HEK293 (cell line): ENCODE measurements at regions not wholly inside any gene's neighbourhood (a gene's known extent, or its start where the extent isn't known, plus 50 kb on each side); places are given as distances from the start of the nearest gene placed in this dataset.

Experiments used
- SETDB1 ChIP-seq: IDR thresholded peaks from one replicate; pipeline ENCODE4 v1.6.1; 2017; ENCODE audit warnings: mild to moderate bottlenecking, low read length, moderate library complexity, mixed read lengths; ENCODE audit not compliant: insufficient read length
- ZNF174 ChIP-seq: fragments of 450-650 bp; formaldehyde crosslinking; IDR thresholded peaks from 2 replicates; pipeline ENCODE4 v1.5.0; 2017; ENCODE audit warnings: missing biosample characterization, mild to moderate bottlenecking, missing genetic modification characterization
- TF ChIP-seq, protein P1 (sequence below): fragments of 450-650 bp; formaldehyde crosslinking; IDR thresholded peaks from 2 replicates; pipeline ENCODE4 v1.5.1; 2016; ENCODE audit warnings: missing biosample characterization, missing genetic modification characterization
- TF ChIP-seq, protein P2 (sequence below): fragments of 450-650 bp; formaldehyde crosslinking; IDR thresholded peaks from 2 replicates; pipeline ENCODE4 v1.5.1; 2016; ENCODE audit warnings: missing biosample characterization, missing genetic modification characterization

DNA sequence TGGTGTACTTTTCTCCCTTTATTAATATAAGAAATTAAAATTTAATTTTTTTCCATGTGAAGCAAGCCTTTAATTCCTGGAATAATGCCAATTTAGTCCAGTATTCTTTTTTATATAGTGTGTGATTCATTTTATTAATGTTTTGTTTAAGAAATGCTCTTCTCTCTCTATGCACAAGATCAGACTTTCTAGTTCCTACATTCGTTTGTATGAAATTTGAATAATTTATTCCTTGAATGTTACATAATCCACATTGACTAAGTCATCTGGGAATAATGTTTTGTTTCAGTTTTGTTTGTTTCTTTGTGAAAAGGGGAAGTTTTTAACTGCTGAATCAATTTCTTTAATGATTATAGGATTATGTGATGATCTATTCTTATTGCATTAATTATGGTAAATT is 181.4 kb upstream of the ID4 start:
- TF ChIP-seq SETDB1, result no peak
- TF ChIP-seq, protein P1, sequence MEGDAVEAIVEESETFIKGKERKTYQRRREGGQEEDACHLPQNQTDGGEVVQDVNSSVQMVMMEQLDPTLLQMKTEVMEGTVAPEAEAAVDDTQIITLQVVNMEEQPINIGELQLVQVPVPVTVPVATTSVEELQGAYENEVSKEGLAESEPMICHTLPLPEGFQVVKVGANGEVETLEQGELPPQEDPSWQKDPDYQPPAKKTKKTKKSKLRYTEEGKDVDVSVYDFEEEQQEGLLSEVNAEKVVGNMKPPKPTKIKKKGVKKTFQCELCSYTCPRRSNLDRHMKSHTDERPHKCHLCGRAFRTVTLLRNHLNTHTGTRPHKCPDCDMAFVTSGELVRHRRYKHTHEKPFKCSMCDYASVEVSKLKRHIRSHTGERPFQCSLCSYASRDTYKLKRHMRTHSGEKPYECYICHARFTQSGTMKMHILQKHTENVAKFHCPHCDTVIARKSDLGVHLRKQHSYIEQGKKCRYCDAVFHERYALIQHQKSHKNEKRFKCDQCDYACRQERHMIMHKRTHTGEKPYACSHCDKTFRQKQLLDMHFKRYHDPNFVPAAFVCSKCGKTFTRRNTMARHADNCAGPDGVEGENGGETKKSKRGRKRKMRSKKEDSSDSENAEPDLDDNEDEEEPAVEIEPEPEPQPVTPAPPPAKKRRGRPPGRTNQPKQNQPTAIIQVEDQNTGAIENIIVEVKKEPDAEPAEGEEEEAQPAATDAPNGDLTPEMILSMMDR (tag by site-specific recombination), result no peak
- no peak for TF ChIP-seq ZNF174 (tag by site-specific recombination)
- TF ChIP-seq, protein P2, sequence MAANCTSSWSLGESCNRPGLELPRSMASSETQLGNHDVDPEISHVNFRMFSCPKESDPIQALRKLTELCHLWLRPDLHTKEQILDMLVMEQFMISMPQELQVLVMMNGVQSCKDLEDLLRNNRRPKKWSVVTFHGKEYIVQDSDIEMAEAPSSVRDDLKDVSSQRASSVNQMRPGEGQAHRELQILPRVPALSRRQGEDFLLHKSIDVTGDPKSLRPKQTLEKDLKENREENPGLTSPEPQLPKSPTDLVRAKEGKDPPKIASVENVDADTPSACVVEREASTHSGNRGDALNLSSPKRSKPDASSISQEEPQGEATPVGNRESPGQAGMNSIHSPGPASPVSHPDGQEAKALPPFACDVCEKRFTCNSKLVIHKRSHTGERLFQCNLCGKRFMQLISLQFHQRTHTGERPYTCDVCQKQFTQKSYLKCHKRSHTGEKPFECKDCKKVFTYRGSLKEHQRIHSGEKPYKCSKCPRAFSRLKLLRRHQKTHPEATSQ (tag by site-specific recombination), result no peak
